OCI-LY3 (cell line): ENCODE measurements at regions not wholly inside any gene's neighbourhood (a gene's known extent, or its start where the extent isn't known, plus 50 kb on each side); places are given as distances from the start of the nearest gene placed in this dataset.

Experiments used
- H2AFZ ChIP-seq: fragments of 200-600, 300-600 bp; shearing (Covaris generic); 2 replicates; pipeline ENCODE4 v1.6.0; 2014; ENCODE audit warnings: antibody characterized with exemption, low read depth, low read length
- H3K27ac ChIP-seq: fragments of 200-600, 300-600 bp; sonication (generic); 2 replicates; pipeline ENCODE4 v1.5.1; 2014; ENCODE audit warnings: mild to moderate bottlenecking, low read length, moderate library complexity, mixed read lengths
- H3K27me3 ChIP-seq: fragments of 200-600, 300-600 bp; sonication (generic); 2 replicates; pipeline ENCODE4 v1.6.1; 2014; ENCODE audit warnings: low read depth, low read length, mixed read lengths
- H3K36me3 ChIP-seq: fragments of 200-600, 300-600 bp; sonication (generic); replicated peaks from 2 replicates; pipeline ENCODE3; 2014; ENCODE audit warnings: low read depth, low read length, mixed read lengths
- H3K4me1 ChIP-seq: fragments of 300-600, 200-600 bp; sonication (generic); 2 replicates; pipeline ENCODE4 v1.6.1; 2014; ENCODE audit warnings: low read length, mixed read lengths
- H3K4me2 ChIP-seq: fragments of 200-600, 300-600 bp; sonication (generic); 2 replicates; pipeline ENCODE4 v1.6.1; 2014; ENCODE audit warnings: low read length, mixed read lengths
- H3K4me3 ChIP-seq: fragments of 300-600, 200-600 bp; sonication (generic); 2 replicates; pipeline ENCODE4 v1.5.1; 2014; ENCODE audit warnings: antibody characterized with exemption, mild to moderate bottlenecking, low read length, moderate library complexity
- H3K79me2 ChIP-seq: fragments of 300-600, 200-600 bp; shearing (Covaris generic); 2 replicates; pipeline ENCODE4 v1.6.1; 2014; ENCODE audit warnings: mild to moderate bottlenecking, low read length, mixed read lengths
- H3K9ac ChIP-seq: fragments of 300-600, 200-600 bp; shearing (Covaris generic); 2 replicates; pipeline ENCODE4 v1.6.0; 2014; ENCODE audit warnings: mild to moderate bottlenecking, low read length, moderate library complexity
- H3K9me3 ChIP-seq: fragments of 200-600, 300-600 bp; shearing (Covaris generic); 2 replicates; pipeline ENCODE4 v1.6.1; 2014; ENCODE audit warnings: low read length, mixed read lengths; ENCODE audit not compliant: insufficient read depth
- H4K20me1 ChIP-seq: fragments of 200-600, 300-600 bp; sonication (generic); 2 replicates; pipeline ENCODE4 v1.6.1; 2016; ENCODE audit warnings: low read length, mixed read lengths; ENCODE audit not compliant: insufficient read depth
- EZH2phosphoT487 ChIP-seq: fragments of 200-600 bp; shearing (Covaris generic); IDR thresholded peaks from 2 replicates; pipeline ENCODE4 v1.6.1; 2018; ENCODE audit warnings: antibody characterized with exemption, mixed run types, low read depth
- TF ChIP-seq, protein P1 (sequence below): fragments of 200-600, 300-600 bp; sonication (generic); IDR thresholded peaks from 2 replicates; pipeline ENCODE4 v1.5.1; 2014; ENCODE audit warnings: antibody characterized with exemption, low read length, low read depth

DNA sequence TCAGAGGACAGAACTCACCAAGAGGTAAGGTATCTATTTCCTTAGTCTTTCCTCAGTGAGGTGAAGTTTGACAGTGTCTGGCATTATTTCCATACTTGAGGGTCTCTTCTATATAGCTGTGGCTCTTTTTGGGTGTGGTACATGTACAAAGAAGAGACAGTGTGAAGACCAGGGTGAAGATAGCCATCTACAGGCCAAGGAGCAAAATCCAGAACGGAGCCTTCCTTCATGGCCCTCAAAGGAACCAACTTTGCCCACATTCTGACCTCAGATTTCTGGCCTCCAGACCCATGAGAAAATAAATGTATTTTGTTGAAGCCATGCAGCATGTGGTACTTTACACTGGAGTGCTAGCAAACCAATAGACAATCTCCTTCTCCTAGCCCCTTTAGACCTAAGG lies 858.5 kb upstream of the B3GALT2 start:
- no peaks in the 10 kb centered on the region for H3K27me3 ChIP-seq
- no peaks in the 10 kb centered on the region for H3K9me3 ChIP-seq
- no peak overlapping the region for H3K9ac ChIP-seq
- 0 out of 2 replicates have a peak overlapping the region, but pooled peaks have one; percentile 35 for H2AFZ ChIP-seq
- H3K4me2 ChIP-seq, result peak overlapping the region; percentile 40
- H3K4me1 ChIP-seq, result peaks cover 14% of the 10 kb centered on the region
- no peaks in the 10 kb centered on the region for H3K36me3 ChIP-seq
- TF ChIP-seq EZH2phosphoT487, result no peak
- TF ChIP-seq, protein P1, sequence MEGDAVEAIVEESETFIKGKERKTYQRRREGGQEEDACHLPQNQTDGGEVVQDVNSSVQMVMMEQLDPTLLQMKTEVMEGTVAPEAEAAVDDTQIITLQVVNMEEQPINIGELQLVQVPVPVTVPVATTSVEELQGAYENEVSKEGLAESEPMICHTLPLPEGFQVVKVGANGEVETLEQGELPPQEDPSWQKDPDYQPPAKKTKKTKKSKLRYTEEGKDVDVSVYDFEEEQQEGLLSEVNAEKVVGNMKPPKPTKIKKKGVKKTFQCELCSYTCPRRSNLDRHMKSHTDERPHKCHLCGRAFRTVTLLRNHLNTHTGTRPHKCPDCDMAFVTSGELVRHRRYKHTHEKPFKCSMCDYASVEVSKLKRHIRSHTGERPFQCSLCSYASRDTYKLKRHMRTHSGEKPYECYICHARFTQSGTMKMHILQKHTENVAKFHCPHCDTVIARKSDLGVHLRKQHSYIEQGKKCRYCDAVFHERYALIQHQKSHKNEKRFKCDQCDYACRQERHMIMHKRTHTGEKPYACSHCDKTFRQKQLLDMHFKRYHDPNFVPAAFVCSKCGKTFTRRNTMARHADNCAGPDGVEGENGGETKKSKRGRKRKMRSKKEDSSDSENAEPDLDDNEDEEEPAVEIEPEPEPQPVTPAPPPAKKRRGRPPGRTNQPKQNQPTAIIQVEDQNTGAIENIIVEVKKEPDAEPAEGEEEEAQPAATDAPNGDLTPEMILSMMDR, result peak; percentile 52
- H3K27ac ChIP-seq, result no peak overlapping the region
- no peaks in the 10 kb centered on the region for H3K79me2 ChIP-seq
- no peaks in the 10 kb centered on the region for H4K20me1 ChIP-seq
- no peak overlapping the region for H3K4me3 ChIP-seq

DNA sequence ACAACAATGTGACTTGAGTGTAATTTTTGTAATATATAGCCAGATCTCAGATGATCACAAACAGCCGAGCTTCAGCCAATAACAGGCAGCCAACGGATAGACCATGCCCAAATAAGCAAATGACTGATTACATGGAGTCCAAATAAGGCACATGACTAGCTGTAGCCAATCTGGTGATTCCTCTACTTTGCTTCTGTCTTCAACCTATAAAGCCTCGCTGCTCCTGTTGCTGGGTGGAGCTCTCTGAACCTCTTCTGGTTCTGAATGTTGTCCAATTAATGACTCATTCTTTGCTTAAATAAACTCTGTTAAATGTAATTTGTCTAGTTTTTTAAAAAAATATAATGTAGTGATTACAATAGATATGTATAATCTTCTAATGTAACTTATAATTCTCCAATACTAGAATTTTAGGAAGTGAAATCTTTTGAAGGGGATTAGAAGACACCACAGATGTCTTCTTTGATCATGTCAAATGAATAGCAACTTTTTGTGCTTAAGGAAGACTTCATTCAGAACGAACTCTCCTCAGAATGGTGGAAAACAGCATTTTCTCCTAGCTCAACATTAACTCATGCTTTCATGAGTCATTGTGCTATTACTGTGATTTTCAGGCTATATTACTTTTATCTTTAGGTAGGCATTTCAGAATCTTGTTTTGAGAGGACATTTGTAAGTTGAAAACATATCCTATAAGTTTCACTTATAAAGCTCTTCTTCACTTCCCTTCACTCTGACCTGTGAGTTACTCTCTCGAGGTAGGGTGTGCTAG lies 857.8 kb upstream of the B3GALT2 start:
- Histone ChIP-seq H3K9me3 (no peaks in the 10 kb centered on the region), H4K20me1 (no peaks in the 10 kb centered on the region), H2AFZ (0 out of 2 replicates have a peak overlapping the region, but pooled peaks have one; percentile 35), H3K36me3 (no peaks in the 10 kb centered on the region), H3K9ac (no peak overlapping the region), H3K4me2 (peak overlapping the region; percentile 40), H3K4me3 (no peak overlapping the region), H3K27ac (0 out of 2 replicates have a peak overlapping the region, but pooled peaks have one; percentile 0), H3K27me3 (no peaks in the 10 kb centered on the region), H3K4me1 (peaks cover 14% of the 10 kb centered on the region), H3K79me2 (no peaks in the 10 kb centered on the region)
- TF ChIP-seq, protein P1, result no peak
- TF ChIP-seq EZH2phosphoT487, result no peak

DNA sequence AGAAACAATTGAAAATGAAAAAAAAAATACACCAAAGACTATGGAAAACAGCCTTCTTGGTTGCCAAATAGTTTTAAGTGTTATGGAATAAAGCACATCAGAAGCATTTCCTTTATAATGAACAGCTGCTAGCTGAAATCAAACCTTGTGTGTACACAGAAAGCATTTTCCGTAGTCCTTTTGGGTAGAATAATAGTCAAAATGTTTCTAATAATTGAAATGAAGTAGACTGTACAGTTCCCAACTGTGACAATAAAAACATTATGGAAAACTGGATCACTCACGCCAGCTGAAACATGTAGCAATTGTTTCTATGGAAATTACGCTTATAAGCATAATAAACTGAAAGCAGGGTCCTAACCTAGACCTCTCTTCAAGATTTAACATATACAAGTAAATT lies 856.3 kb upstream of the B3GALT2 start:
- H3K27me3 ChIP-seq, result no peaks in the 10 kb centered on the region
- H3K9ac ChIP-seq, result no peak overlapping the region
- H3K9me3 ChIP-seq, result no peaks in the 10 kb centered on the region
- no peak overlapping the region for H2AFZ ChIP-seq
- no peak overlapping the region for H3K4me3 ChIP-seq
- no peaks in the 10 kb centered on the region for H3K79me2 ChIP-seq
- H4K20me1 ChIP-seq, result no peaks in the 10 kb centered on the region
- no peak overlapping the region for H3K4me2 ChIP-seq
- TF ChIP-seq EZH2phosphoT487, result no peak
- TF ChIP-seq, protein P1, result no peak
- H3K27ac ChIP-seq, result no peak overlapping the region
- H3K4me1 ChIP-seq, result peaks cover 14% of the 10 kb centered on the region
- H3K36me3 ChIP-seq, result no peaks in the 10 kb centered on the region

DNA sequence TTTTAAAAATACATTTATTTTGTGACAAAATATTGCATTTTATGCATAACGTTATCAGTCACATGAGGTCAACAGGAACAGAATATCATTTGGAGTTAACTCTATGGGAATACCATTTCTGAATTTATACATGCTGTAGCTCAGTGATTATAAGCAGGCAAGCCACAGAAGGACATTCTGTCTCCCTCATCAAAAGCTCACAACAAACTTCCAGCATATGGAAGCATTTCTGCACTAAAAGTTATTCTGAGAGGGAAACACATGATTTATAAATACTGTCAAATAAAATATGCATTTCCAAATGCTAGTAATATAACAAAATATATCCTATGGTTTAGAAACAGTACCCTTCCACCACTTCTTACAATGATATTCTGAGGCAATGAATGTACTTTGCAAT lies 854.1 kb upstream of the B3GALT2 start:
- H2AFZ ChIP-seq, result no peak overlapping the region
- no peak overlapping the region for H3K4me3 ChIP-seq
- TF ChIP-seq, protein P1, result no peak
- TF ChIP-seq EZH2phosphoT487, result no peak
- H4K20me1 ChIP-seq, result no peaks in the 10 kb centered on the region
- H3K9me3 ChIP-seq, result no peaks in the 10 kb centered on the region
- no peaks in the 10 kb centered on the region for H3K79me2 ChIP-seq
- H3K4me2 ChIP-seq, result no peak overlapping the region
- no peaks in the 10 kb centered on the region for H3K36me3 ChIP-seq
- H3K27ac ChIP-seq, result no peak overlapping the region
- no peak overlapping the region for H3K9ac ChIP-seq
- H3K4me1 ChIP-seq, result peaks cover 14% of the 10 kb centered on the region
- H3K27me3 ChIP-seq, result no peaks in the 10 kb centered on the region
